ENCODE measurements at regions not wholly inside any gene's neighbourhood (a gene's known extent, or its start where the extent isn't known, plus 50 kb on each side); places are given as distances from the start of the nearest gene placed in this dataset.

- DNase-seq (ENCODE audit: low read depth), result no peak
- Histone ChIP-seq H3K27me3 (ENCODE audit: control insufficient read depth, insufficient read depth, low read length) (no peaks in the 10 kb centered on the region), H3K4me3 (ENCODE audit: low read depth, low read length) (no peak overlapping the region), H3K36me3 (ENCODE audit: control insufficient read depth, insufficient read depth, low read length) (no peaks in the 10 kb centered on the region)
- TF ChIP-seq CTCF (IDR thresholded peaks at IDR 0.05; ENCODE audit: insufficient read depth, low read length, poor library complexity, severe bottlenecking), result no peak
Observed at GRCh38 chr3:27847697-27848096, 125.6 kb upstream of the EOMES start.

- no peak for TF ChIP-seq CTCF (IDR thresholded peaks at IDR 0.05; ENCODE audit: insufficient read depth, low read length, poor library complexity, severe bottlenecking)
- no peak for DNase-seq (ENCODE audit: low read depth)
- H3K4me3 ChIP-seq (ENCODE audit: low read depth, low read length), result no peak overlapping the region
- H3K36me3 ChIP-seq (ENCODE audit: control insufficient read depth, insufficient read depth, low read length), result no peaks in the 10 kb centered on the region
- H3K27me3 ChIP-seq (ENCODE audit: control insufficient read depth, insufficient read depth, low read length), result no peaks in the 10 kb centered on the region
Observed at GRCh38 chr3:27848826-27849225, 126.7 kb upstream of the EOMES start.

- Histone ChIP-seq H3K4me3 (ENCODE audit: low read depth, low read length) (no peak overlapping the region), H3K36me3 (ENCODE audit: control insufficient read depth, insufficient read depth, low read length) (no peaks in the 10 kb centered on the region), H3K27me3 (ENCODE audit: control insufficient read depth, insufficient read depth, low read length) (no peaks in the 10 kb centered on the region)
- no peak for TF ChIP-seq CTCF (IDR thresholded peaks at IDR 0.05; ENCODE audit: insufficient read depth, low read length, poor library complexity, severe bottlenecking)
- DNase-seq (ENCODE audit: low read depth), result no peak
Observed at GRCh38 chr3:27859821-27860220, 137.7 kb upstream of the EOMES start.

GRCh38 chr3:27861046-27862036, 139.2 kb upstream of the EOMES start:
- DNase-seq (ENCODE audit: low read depth), result no peak
- H3K4me3 ChIP-seq (ENCODE audit: low read depth, low read length), result no peak overlapping the region
- H3K36me3 ChIP-seq (ENCODE audit: control insufficient read depth, insufficient read depth, low read length), result no peaks in the 10 kb centered on the region
- no peak for TF ChIP-seq CTCF (IDR thresholded peaks at IDR 0.05; ENCODE audit: insufficient read depth, low read length, poor library complexity, severe bottlenecking)
- H3K27me3 ChIP-seq (ENCODE audit: control insufficient read depth, insufficient read depth, low read length), result no peaks in the 10 kb centered on the region

GRCh38 chr3:27865731-27866130, 143.6 kb upstream of the EOMES start:
- TF ChIP-seq CTCF (IDR thresholded peaks at IDR 0.05; ENCODE audit: insufficient read depth, low read length, poor library complexity, severe bottlenecking), result no peak
- no peaks in the 10 kb centered on the region for H3K36me3 ChIP-seq (ENCODE audit: control insufficient read depth, insufficient read depth, low read length)
- DNase-seq (ENCODE audit: low read depth), result no peak
- H3K4me3 ChIP-seq (ENCODE audit: low read depth, low read length), result no peak overlapping the region
- no peaks in the 10 kb centered on the region for H3K27me3 ChIP-seq (ENCODE audit: control insufficient read depth, insufficient read depth, low read length)
